GM13977 (cell line): ENCODE measurements at regions not wholly inside any gene's neighbourhood (a gene's known extent, or its start where the extent isn't known, plus 50 kb on each side); places are given as distances from the start of the nearest gene placed in this dataset.

Source experiments
- DNase-seq: peaks from one replicate; pipeline ENCODE4 v3.0.0; 2012; ENCODE audit warnings: low spot score
- in situ Hi-C: fragments of 300-500 bp; cut with MboI; formaldehyde crosslinking; loops from one replicate; pipeline ENCODE4 v1.12.0; 2022; ENCODE audit warnings: low sequenced_read_pairs, low pct_unique_long_range_greater_than_20kb, mixed read lengths, inconsistent platforms; ENCODE audit not compliant: unreplicated experiment
- TF ChIP-seq, protein P1 (sequence below): IDR thresholded peaks from 2 replicates; pipeline ENCODE4 v1.5.1; 2012; ENCODE audit warnings: mild to moderate bottlenecking, control low read depth; ENCODE audit not compliant: insufficient read depth; ENCODE audit errors: extremely low read depth, missing control alignments

DNA sequence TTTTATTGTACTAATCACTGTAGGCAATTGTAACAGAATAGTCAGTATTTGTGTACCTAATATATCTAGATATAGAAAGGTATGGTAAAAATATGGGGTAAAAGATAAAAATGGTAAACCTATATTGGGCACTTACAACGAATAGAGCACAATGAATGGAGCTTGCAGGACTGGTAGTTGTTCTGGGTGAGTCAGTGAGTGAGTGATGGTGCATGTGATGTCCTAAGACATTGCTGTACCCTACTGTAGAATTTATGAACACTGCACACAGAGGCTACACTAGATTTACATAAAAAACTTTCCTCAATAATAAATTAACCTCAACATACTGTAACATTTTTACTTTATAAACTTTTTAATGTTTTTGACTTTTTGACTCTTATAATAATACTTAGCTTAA lies 274.3 kb upstream of the PPP2R3A start:
- in situ Hi-C loops: no loop called here
- DNase-seq: no peak
- TF ChIP-seq, protein P1, sequence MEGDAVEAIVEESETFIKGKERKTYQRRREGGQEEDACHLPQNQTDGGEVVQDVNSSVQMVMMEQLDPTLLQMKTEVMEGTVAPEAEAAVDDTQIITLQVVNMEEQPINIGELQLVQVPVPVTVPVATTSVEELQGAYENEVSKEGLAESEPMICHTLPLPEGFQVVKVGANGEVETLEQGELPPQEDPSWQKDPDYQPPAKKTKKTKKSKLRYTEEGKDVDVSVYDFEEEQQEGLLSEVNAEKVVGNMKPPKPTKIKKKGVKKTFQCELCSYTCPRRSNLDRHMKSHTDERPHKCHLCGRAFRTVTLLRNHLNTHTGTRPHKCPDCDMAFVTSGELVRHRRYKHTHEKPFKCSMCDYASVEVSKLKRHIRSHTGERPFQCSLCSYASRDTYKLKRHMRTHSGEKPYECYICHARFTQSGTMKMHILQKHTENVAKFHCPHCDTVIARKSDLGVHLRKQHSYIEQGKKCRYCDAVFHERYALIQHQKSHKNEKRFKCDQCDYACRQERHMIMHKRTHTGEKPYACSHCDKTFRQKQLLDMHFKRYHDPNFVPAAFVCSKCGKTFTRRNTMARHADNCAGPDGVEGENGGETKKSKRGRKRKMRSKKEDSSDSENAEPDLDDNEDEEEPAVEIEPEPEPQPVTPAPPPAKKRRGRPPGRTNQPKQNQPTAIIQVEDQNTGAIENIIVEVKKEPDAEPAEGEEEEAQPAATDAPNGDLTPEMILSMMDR: no peak

DNA sequence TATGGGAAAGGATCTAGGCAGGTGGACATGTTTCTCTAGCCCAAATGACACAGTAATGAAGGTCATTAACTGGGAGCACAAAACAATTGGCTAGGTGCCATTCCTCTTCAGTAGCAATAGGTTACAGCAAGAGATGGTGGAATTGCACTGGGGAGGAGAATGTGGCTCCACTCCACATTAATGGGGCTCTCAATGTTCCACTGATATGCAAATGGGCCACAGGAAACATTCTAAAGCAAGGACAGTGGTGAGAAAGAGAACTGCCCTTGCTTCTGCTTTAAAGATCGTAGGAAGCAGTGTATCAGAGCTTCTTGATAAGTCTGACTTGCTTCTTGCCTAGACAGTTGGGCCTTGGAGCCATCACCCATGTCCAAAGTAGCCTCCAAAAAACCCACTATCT lies 271.4 kb upstream of the PPP2R3A start:
- in situ Hi-C loops: no loop called here
- TF ChIP-seq, protein P1: no peak
- no peak for DNase-seq

DNA sequence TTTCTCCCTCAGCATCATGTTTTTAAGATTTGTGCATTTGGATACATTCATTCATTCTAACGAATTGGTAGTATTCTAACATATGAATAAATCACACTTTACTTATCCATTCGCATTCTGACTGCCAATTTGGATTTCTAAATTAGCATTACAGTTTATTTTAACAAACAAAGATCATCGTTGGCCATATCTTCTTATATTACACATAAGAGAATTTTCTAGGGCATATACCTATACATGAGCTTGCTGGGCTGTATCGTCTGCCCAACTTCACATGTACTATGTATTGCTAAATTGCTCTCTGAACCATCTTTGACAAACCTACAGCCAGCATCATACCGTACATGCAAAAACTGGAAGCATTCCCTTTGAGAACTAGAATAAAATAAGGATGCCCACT lies 265.8 kb upstream of the PPP2R3A start:
- no peak for DNase-seq
- in situ Hi-C loops: no loop called here
- TF ChIP-seq, protein P1: no peak

DNA sequence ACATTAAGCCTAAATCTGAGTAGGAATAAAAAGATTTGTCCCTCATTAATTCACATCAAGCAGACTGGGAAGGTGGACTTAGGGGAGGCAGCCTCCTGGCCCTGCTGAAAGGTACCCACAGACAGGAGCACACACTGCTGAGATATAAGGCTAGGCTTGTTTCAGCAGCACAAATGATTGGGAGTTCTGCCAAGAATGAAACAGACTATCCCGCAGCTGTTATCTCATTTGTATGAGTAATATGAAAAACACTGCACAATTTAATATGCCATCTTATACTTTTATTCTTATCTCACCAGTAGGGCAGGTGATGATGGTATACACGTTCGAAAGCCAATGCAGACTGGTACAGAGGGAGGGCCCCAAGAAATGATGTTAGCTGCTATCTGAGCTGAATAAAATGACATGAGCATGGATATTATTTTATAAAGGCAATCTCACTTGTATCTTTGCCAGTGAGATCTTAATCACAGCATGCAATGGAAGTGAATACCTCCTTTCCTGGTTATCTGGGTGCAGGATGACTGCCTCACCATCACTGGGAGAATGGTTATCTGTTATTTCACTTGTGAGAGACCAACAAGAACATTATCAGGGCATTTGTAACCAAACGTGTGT lies 258.7 kb upstream of the PPP2R3A start:
- in situ Hi-C loops: no loop called here
- DNase-seq: no peak
- TF ChIP-seq, protein P1: no peak

DNA sequence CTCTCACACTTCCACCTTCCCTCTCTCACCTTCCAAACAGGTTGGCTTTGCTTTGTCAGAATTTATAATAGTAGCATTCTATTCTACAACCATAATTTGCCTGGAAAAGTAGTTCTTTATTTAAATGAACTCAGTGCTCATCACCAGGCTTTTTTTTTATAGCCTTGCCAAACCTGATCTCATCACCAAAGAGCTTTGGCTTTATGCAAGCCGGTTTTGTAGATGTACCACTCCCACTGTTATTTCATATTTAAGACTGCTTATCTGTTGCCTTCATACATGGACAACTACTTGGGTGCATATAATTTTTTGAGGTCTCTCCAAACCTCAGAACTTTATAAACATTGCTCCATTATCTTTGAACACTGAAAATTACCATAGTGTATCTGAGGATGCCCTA lies 246.1 kb upstream of the PPP2R3A start:
- in situ Hi-C loops: no loop called here
- TF ChIP-seq, protein P1: no peak
- no peak for DNase-seq

DNA sequence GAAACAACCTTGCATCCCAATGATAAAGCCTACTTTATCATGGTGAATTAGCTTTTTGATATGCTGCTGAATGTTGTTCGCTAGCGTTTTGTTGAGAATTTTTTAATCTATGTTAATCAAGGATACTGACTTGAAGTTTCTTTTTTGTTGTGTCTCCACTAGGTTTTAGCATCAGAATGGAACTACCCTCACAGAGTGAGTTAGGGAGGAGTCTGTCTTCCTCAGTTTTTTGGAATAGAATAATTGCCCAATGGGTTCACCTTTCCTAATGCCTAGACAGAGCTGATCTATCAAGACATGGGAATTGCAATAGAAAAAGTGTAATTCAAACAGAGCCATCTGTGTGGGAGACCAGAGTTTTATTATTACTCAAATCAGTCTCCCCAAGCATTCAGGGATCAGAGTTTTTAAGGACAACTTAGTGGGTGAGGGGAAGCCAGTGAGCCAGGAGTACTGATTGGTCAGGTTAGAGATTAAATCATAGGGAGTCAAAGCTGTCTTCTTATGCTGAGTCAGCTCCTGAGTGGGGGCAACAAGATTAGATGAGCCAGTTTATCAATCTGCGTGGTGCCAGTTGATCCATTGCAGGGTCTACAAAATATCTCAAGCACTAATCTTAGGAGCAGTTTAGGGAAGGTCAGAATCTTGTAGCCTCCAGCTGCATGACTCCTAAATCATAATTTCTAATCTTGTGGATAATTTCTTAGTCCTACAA lies 237.4 kb upstream of the PPP2R3A start:
- in situ Hi-C loops: no loop called here
- no peak for DNase-seq
- TF ChIP-seq, protein P1: no peak
